Amniotic epithelial cell (primary cell): ENCODE measurements at regions not wholly inside any gene's neighbourhood (a gene's known extent, or its start where the extent isn't known, plus 50 kb on each side); places are given as distances from the start of the nearest gene placed in this dataset.

Source experiments
- DNase-seq: peaks from one replicate; pipeline ENCODE4 v3.0.0-alpha.2; 2010; ENCODE audit warnings: low read depth

- no peak for DNase-seq
These were observed 153.0 kb downstream of the FOXA2 start for GRCh38 chr20:22431419-22431818.

DNA sequence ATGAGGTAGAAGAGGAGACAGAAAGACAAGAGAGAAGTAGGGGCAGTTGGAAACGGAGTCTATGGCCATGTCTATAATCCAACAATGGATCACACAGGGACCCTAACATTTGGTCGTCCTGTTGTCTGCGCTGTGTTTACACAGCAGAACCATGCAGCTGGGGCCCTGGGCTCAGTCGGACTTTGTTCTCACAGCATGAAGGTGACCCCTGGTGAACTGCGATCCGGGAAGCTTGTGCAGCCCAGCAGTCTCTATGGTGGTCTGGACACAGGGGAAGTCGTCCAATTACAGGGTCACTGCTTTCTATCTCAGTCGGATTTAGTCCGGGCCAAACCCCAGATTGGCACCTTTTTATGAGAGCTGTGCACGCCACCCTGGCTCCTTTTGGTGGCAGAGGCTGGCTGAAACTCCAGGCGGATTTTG, 153.6 kb downstream of the FOXA2 start:
- DNase-seq = no peak

DNA sequence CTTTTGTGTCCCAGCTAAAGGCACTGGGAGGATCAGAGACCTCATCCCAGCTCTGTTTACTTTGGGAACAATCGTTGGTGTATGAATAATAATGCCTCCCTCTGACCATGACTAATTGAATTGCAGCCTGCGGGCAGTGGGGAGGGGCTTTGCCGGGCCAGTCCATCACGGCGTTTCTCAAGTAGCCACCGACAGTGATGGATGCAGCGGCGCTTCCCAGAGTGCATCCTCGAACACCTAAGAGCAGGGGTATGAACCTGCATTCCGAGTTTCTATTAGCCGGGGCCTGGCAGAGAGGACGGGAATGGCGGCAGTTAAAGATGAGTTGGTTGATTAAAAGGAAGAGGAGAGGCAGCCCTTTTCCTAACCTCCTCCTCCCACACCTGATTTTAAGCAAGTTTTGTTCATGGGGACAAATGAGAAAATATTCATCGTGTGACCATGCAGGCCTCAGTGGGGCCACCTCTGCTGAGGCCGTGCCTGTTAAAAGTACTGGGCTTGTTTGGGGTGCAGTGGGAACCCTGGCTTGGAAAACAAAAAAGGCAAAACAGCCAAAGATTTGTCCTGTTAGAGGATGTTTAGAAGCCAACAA, 154.1 kb downstream of the FOXA2 start:
- DNase-seq = no peak

DNA sequence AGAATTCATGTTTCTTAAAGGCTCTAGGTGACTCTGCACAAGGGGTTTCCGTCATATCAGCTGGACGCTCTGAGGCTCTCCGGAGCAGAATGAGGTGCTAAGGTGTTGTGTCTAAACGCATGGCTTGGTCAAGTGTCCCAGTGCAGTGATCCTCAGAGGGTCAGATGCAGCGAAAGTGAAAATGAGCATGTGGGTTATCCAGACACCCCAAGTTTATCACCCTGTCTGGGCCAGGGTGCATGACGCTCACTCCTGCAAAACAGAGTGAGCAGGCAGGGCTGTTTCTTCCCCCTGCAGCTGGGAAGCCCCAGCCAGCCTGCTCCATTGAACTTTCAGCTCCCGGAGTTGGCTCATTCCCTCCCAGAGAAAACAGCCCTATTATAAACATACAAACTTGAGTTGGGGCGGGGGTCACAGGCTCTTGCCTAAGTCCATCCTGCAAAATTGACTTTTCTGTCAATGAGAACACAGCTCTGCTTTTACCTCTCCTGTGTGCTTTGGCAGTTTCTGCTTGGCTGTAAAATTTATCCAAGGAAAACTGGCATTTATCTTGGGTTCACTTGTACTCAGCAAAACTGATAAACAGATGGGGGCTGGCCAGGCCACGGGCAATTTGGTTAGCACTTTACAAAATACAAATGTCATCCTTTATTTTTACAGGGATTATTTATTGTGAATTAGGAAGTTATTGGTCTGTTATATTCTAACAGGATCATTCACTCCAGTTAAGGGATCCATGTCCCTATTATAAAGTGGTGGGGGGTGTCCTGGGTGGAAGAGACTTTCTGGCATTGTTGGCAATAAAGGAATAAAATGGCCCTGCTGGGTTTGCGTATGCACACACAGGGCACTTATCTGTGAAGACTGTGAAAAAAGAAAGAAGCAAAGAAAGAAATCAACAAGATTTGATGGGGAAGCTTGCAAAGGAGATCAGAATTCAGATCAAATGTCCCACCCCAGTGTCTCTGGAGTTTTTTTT, 154.9 kb downstream of the FOXA2 start:
- no peak for DNase-seq

- no peak for DNase-seq
These were observed 156.3 kb downstream of the FOXA2 start for GRCh38 chr20:22428051-22428450.

GRCh38 chr20:22426772-22427171, 157.6 kb downstream of the FOXA2 start:
- DNase-seq = no peak

- no peak for DNase-seq
These were observed 158.8 kb downstream of the FOXA2 start for GRCh38 chr20:22425344-22426295.

DNA sequence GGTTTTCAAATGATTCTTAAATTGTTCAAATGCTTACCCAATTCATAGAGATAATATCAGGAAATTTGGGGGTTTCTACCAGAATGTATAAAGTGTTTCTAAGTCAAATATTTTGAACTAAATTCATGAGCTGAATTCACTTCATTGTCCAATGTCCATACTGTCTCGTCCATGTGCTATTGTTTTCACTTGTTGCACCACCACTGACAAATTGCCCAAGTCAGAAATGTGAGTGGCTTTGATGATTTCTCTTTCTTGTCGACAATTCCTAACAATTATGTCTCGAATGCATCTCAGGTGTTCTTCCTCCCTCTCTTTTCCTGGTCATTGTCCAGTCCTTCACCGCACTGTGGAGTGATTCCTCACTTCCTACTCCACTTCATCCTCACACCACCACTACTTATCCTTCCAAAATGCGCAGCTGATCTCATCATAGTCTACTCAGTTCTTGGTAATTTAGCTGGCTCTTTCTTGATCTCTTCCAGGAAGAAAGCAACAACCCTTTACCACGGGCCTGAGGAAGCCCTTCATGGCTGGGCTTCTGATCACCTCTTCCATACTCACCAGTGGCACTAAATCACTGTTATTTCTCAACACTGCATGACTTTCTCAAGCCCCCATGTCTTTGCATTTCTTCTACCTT, 161.1 kb downstream of the FOXA2 start:
- no peak for DNase-seq

GRCh38 chr20:22420116-22420598, 164.2 kb downstream of the FOXA2 start:
- DNase-seq = no peak

DNA sequence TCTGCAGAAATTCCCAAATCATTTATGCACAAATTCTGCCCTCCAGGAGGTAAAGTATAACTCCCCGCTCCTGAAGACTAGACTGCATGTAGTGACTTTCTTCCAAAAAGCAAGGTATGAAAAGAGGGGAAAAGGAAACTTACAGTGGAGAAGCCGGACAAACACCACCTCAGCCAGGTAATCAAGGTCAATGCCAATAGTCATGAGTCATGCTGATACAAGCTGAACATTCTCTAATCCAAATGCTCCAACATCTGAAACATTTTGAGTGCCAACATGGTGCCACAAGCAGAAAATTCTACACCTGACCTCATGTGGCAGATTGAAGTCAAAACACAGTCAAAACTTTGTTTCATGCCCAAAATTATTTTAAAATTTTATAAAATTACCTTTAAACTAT, 165.6 kb downstream of the FOXA2 start:
- no peak for DNase-seq

- peak; percentile 0 for DNase-seq
These were observed 170.0 kb downstream of the FOXA2 start for GRCh38 chr20:22414305-22414742.

GRCh38 chr20:22412977-22413868, 171.1 kb downstream of the FOXA2 start:
- no peak for DNase-seq

GRCh38 chr20:22411627-22412450, 172.5 kb downstream of the FOXA2 start:
- peak; percentile 65 for DNase-seq

DNA sequence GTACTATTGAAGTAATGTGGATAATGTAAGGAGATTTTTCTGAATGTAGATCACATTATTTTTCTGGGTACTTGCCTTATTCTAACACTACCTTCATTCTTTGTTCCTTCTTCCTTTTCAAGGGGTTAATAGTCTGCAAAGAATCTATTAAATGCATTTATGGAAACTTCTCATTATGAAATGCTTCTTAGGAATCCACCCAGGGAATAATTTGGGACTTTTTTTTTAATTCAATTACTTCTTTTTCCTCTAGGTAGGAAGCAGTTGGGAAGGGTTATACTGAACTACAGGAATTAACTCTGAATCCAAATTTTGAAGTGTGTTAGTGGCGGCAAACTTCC, 173.1 kb downstream of the FOXA2 start:
- DNase-seq = no peak

- no peak for DNase-seq
These were observed 173.7 kb downstream of the FOXA2 start for GRCh38 chr20:22410556-22411130.

DNA sequence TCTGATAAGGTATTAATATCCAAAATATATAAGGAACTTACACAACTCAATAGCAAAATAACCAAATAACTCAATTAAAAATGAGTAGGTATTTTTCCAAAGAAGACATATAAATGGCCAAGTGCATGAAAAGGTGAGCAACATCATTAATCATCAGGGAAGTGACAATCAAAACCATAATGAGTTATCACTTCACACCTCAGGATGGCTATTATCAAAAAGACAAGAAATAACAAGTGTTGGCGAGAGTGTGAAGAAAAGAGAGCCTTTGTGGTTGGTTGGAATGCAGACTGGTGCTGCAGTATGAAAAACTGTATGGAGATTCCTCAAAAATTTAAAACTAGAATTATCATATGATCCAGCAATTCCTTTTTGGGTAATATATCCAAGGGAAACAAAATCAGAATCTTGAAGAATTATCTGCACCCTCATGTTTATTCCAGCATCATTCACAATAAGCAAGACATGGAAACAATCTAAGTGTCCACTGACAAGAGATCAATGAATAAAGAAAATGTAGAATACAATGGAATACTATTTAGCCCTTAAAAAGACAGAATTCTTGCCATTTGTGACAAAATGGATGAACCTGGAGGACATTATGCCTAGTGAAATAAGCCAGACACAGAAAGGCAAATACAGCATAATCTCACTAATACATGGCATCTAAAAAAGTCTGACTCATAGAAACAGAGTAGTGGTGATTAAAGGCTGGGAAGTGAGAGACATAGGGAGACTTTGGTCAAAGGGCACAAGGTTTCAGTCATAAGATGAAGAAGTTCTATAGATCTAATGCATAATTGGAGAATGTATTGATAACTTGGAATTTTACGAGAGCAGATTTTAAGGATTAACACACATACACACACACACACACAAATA, 175.6 kb downstream of the FOXA2 start:
- no peak for DNase-seq

- DNase-seq = no peak
These were observed 176.9 kb downstream of the FOXA2 start for GRCh38 chr20:22407237-22408193.
